T-helper 2 cell treated with Interferon-gamma antibody and Interleukin-4, amounts not matched to agents 5 μg/mL and 100 μg/mL, for 36 hours (primary cell): ENCODE measurements at regions not wholly inside any gene's neighbourhood (a gene's known extent, or its start where the extent isn't known, plus 50 kb on each side); places are given as distances from the start of the nearest gene placed in this dataset.
"Not testable (repeated sequence)": the region's sequence is repeated elsewhere in the genome, so short reads cannot be mapped to it uniquely, and the experiment has no call there.

Source experiments
- DNase-seq: peaks from one replicate; pipeline ENCODE4 v3.0.0; 2021; ENCODE audit warnings: low spot score
- H3K27ac Mint-ChIP-seq: one replicate; pipeline ENCODE4 v1.8.0; 2021; ENCODE audit warnings: mild to moderate bottlenecking, mixed read lengths
- H3K27me3 Mint-ChIP-seq: one replicate; pipeline ENCODE4 v1.8.0; 2021; ENCODE audit warnings: low read depth, mixed read lengths
- H3K36me3 Mint-ChIP-seq: one replicate; pipeline ENCODE4 v1.8.0; 2021; ENCODE audit warnings: low read depth, mixed read lengths
- H3K4me1 Mint-ChIP-seq: one replicate; pipeline ENCODE4 v1.8.0; 2021; ENCODE audit warnings: low read depth, mixed read lengths
- H3K4me3 Mint-ChIP-seq: one replicate; pipeline ENCODE4 v1.8.0; 2022; ENCODE audit warnings: mild to moderate bottlenecking, moderate library complexity, mixed read lengths
- H3K9me3 Mint-ChIP-seq: one replicate; pipeline ENCODE4 v1.8.0; 2021; ENCODE audit warnings: mixed read lengths

DNA sequence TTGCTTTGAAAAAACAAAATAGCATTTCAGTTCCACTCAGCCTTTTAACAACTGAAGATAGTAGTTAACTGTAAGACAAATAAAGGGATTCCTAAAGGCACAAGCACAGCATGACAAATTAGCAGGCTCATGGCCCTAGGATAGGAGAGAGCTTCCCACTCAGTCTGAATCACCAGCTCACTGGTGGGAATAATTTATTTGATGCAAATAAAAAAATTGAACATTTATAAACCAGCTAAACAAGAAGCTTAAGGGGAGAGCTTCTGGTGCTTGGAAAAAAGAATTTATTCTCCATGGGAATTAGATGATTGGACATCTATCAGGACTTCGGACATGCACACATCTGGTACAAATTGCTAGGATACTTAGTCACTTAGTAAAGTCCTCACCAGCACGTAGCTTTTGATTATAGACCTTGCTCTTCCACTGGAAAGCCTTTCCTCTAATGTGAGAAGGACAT is 294.1 kb upstream of the TNC start:
- no peaks in the 10 kb centered on the region for H3K36me3 Mint-ChIP-seq
- H3K4me3 Mint-ChIP-seq, result no peak overlapping the region
- DNase-seq, result no peak
- no peaks in the 10 kb centered on the region for H3K9me3 Mint-ChIP-seq
- no peak overlapping the region for H3K27ac Mint-ChIP-seq
- H3K27me3 Mint-ChIP-seq, result no peaks in the 10 kb centered on the region
- H3K4me1 Mint-ChIP-seq, result no peaks in the 10 kb centered on the region

DNA sequence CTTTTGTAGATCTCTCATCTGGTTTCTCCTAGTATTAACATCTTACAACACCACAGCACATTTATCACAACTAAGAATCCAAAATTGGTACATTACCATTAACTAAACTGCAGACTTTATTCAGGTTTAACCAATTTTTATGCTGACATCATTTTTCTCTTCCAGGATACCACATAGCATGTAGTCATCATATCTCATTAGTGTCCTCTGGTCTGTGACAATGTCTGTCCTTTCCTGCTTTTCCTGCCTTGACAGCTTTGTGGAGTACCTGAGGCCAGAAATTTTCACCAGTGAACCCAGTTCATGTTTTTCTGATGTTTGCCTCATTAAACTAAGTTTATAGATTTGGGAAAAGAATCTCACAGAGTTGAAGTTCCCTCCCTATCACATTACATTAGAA is 294.7 kb upstream of the TNC start:
- H3K9me3 Mint-ChIP-seq, result no peaks in the 10 kb centered on the region
- no peak overlapping the region for H3K27ac Mint-ChIP-seq
- H3K36me3 Mint-ChIP-seq, result no peaks in the 10 kb centered on the region
- no peaks in the 10 kb centered on the region for H3K4me1 Mint-ChIP-seq
- no peak overlapping the region for H3K4me3 Mint-ChIP-seq
- H3K27me3 Mint-ChIP-seq, result no peaks in the 10 kb centered on the region
- no peak for DNase-seq

DNA sequence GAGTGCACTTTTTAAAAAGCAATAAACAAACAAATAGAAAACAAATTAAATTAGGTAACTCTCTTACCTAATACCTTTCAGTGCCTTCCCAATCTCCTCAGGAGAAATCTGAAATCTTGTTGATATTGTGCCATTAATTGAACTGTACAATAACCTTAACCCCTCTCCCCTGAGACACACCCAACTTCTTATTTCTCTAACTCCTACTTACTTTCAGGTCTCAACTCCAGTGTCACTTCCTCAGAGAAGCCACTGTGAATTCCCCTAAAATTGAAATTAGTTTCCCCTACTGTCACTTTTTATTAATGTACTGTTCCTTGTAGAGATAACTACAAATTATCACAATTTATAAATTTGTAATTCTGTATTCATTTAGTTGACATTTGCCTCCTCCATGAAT is 295.3 kb upstream of the TNC start:
- Mint-ChIP-seq H3K27ac (no peak overlapping the region), H3K4me3 (no peak overlapping the region), H3K27me3 (no peaks in the 10 kb centered on the region), H3K4me1 (no peaks in the 10 kb centered on the region), H3K36me3 (no peaks in the 10 kb centered on the region), H3K9me3 (no peaks in the 10 kb centered on the region)
- DNase-seq, result no peak

DNA sequence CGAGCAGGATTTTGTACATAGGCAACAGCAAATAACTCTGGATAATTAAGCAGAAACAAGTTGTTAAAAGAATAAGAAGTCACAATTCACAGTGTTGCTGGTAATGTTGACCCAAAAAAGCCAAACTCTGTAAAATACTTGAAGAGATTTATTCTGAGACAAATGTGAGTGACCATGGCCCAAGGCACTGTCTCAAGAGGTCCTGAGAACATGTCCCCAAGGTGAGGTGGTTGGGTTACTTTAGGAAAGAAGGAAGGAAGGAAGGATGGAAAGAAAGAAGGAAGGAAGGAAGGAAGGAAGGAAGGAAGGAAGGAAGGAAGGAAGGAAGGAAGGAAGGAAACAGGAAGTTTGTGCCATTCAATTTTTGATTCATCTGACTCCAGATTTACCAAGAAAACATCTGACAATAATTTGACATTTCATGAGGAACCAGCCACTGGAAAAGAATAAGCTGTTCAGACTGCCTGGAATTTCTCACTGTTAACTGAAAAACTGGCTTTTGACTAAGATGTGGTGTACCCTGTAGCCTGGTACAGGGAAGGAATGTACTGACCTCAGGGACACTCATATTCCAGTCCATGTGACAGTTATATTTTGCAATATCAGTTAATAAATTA is 295.9 kb upstream of the TNC start:
- Mint-ChIP-seq H3K9me3 (no peaks in the 10 kb centered on the region), H3K4me3 (no peak overlapping the region), H3K27ac (no peak overlapping the region), H3K36me3 (no peaks in the 10 kb centered on the region), H3K4me1 (no peaks in the 10 kb centered on the region), H3K27me3 (no peaks in the 10 kb centered on the region)
- no peak for DNase-seq

DNA sequence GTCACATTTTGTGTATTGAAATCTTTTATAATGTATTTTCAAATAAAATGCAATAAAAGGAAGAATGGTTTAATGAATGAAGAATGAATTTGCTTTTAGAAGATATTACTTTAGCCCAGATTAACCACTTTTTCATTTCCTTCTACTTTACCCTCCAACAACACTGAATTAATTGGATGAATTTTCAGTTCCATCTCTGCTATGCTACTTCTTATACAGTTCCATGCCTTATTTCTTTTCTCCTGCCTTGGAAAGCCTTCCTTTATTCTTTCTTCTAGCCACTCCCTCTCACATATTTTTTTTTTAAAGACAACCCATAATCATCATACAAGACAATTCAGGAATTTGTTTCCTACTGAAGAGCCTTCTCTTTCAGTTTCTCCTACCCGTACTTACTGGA is 296.6 kb upstream of the TNC start:
- Mint-ChIP-seq H3K4me1 (no peaks in the 10 kb centered on the region), H3K9me3 (no peaks in the 10 kb centered on the region), H3K27ac (no peak overlapping the region), H3K4me3 (no peak overlapping the region), H3K27me3 (no peaks in the 10 kb centered on the region), H3K36me3 (no peaks in the 10 kb centered on the region)
- DNase-seq, result no peak

DNA sequence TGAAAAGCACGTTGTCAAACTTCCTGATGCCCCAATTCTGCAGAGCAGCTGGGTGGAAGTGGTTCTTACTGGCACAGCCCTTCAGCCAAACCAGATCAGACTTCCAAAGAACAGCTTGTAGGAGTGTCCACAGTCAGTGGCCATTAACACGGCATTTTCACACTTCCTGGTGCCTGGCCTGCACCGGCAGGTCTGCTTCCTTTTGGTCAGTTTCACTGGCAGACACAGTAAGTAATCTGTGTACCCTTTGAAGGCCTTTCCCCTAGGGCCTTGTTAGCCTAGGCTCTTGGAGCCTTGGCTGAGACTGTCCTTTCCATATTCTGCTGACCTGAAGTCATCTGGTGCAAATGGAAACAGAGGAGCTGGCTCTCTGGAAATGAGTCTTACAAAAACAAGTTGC is 297.5 kb upstream of the TNC start:
- Mint-ChIP-seq H3K27ac (no peak overlapping the region), H3K27me3 (no peaks in the 10 kb centered on the region)

DNA sequence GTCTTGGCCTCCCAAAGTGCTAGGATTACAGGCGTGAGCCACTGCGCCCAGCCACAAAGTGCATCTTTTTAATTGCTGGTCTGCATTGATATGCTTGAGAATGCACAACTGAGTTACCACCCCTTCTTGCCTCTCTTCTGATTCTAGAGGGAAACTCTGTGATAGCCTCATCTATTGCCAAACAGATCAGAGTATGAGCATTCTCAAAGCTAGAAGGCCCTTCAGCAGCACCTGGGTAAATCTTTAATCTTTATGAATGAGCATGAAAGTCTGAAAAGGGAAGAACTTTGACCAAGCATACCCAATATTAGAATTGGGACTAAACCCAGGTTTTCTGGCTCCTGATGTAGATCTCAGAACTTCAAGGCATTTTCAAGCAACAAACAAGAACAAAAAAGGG is 298.3 kb upstream of the TNC start:
- Mint-ChIP-seq H3K27me3 (no peaks in the 10 kb centered on the region), H3K4me1 (no peaks in the 10 kb centered on the region), H3K4me3 (no peak overlapping the region), H3K9me3 (peaks cover 4% of the 10 kb centered on the region), H3K36me3 (no peaks in the 10 kb centered on the region), H3K27ac (no peak overlapping the region)
- no peak for DNase-seq

More for the DNA sequence above, 297.5 kb upstream of the TNC start:
- Mint-ChIP-seq H3K9me3 (peaks cover under 1% of the 10 kb centered on the region), H3K36me3 (no peaks in the 10 kb centered on the region), H3K4me3 (no peak overlapping the region), H3K4me1 (no peaks in the 10 kb centered on the region)
- no peak for DNase-seq

DNA sequence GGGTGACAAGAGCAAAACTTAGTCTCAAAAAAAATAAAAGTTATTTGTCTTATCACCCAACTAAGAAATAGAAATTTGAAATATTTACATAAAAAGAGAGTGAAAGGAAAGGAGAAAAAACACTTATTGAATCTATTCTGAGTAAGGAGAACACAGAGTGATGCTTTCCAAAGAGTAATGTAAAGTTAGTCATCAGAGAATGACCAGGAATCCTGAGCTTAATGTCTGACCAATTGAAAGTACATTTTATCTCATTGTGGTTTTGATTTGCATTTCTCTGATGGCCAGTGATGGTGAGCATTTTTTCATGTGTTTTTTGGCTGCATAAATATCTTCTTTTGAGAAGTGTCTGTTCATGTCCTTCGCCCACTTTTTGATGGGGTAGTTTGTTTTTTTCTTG is 300.2 kb upstream of the TNC start:
- H3K4me1 Mint-ChIP-seq, H3K9me3 Mint-ChIP-seq, H3K27ac Mint-ChIP-seq, H3K36me3 Mint-ChIP-seq, H3K4me3 Mint-ChIP-seq, H3K27me3 Mint-ChIP-seq, DNase-seq: not testable (repeated sequence)

DNA sequence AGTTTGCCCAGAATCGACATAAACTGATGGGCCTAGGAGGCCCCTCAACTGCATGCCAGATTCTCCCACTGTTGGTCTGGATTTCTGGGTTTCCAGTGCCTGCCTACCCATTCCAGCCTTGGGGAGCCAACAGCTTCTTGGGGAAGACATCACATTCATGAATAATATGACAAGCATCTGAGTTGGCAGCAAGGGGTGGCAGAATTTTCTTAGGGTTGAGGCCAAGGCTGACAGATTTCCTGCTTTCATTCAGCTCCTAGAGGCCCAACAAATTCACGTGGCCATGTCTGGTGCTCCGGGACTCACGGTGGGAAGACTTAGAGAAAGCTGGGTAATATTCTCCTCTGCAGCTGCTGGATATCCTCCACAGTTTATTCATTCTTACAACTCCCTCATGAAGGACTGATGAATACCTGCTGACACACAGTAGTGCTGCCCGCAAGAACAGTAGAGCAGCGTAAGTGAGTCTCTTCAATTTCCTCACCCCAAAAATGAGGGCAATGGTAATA is 305.0 kb upstream of the TNC start:
- Mint-ChIP-seq H3K27ac (no peak overlapping the region), H3K9me3 (peaks cover 13% of the 10 kb centered on the region), H3K4me3 (no peak overlapping the region), H3K36me3 (no peaks in the 10 kb centered on the region), H3K4me1 (no peaks in the 10 kb centered on the region), H3K27me3 (no peaks in the 10 kb centered on the region)
- no peak for DNase-seq

DNA sequence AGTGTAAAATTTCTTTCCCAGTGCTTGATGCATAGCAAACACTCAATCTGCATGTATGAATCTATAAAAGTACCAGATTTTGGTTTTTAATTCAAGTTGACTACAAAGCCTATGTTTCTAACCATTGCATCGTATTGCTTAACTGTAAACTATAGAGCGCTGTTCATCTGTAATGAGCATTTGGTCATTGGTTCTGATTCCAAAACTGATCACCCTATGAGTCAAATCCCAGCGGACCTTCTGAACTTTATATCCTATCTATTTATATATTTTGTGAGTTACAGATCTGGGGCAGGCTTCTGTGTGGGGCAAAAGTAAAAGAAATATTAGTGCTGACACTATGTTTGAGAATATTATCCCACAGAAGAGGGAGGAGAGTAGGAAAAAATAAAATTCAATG is 305.7 kb upstream of the TNC start:
- no peak for DNase-seq
- H3K36me3 Mint-ChIP-seq, result no peaks in the 10 kb centered on the region
- H3K4me1 Mint-ChIP-seq, result no peaks in the 10 kb centered on the region
- H3K27me3 Mint-ChIP-seq, result no peaks in the 10 kb centered on the region
- peaks cover 13% of the 10 kb centered on the region for H3K9me3 Mint-ChIP-seq
- H3K4me3 Mint-ChIP-seq, result no peak overlapping the region
- H3K27ac Mint-ChIP-seq, result no peak overlapping the region

DNA sequence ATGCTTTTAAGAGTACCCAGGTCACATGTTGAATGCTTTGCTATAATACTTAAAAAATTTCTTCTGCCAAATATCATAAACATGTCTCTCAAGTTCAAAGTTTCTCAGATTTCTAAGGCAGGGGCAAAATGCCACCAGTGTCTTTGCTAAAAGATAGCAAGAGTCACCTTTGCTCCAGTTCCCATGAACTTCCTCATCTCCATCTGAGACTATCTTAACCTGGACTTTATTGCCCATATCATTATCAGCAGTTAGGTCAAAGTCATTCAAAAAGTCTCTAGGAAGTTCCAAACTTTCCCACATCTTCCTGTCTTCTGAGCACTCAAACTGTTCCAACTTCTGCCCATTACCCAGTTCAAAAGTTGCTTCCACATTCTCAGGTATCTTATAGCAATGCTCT is 307.6 kb upstream of the TNC start:
- Mint-ChIP-seq H3K36me3 (no peaks in the 10 kb centered on the region), H3K4me1 (no peaks in the 10 kb centered on the region), H3K27ac (no peak overlapping the region), H3K27me3 (no peaks in the 10 kb centered on the region), H3K4me3 (no peak overlapping the region), H3K9me3 (peaks cover 12% of the 10 kb centered on the region)
- DNase-seq, result no peak

DNA sequence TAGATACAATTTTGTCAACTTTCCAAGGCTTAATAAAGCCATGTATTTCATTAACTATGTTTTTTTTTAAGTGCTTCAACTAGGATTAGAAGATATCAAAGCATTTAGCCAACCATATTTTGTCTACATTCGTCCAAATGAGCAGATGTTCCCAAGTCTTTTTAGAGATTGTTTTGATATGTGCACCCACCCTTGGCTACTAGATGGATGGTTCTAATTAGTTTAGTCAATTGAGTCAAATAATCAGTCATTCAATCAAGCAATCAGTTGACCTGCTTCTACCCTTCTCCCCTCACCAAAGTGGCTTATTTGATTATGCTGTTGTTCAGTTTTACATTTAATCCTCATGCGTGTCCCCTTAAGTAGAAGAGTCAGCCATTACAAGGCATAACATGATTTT is 319.5 kb upstream of the TNC start:
- no peaks in the 10 kb centered on the region for H3K36me3 Mint-ChIP-seq
- H3K27ac Mint-ChIP-seq, result no peak overlapping the region
- no peaks in the 10 kb centered on the region for H3K27me3 Mint-ChIP-seq
- DNase-seq, result no peak
- H3K4me1 Mint-ChIP-seq, result no peaks in the 10 kb centered on the region
- no peak overlapping the region for H3K4me3 Mint-ChIP-seq
- H3K9me3 Mint-ChIP-seq, result no peaks in the 10 kb centered on the region

DNA sequence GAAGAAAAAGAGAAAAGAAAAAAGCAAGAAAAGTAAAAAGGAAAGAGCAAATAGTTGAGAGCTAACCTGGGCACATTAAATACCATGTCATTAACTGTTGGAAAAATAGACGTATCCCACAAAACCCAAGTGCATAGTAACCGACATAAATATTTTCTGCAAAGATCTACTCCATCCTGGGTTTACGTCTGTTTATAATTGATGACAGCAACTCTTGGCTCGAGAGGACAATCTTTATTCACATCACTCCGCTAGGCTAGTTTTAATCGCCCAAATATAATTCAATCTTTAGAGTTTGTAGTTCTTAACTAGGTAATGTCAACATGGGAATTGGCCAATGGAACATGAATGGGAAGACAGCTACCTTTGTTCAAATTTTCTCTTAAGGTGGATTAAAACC is 321.7 kb upstream of the TNC start:
- Mint-ChIP-seq H3K9me3 (no peaks in the 10 kb centered on the region), H3K27me3 (no peaks in the 10 kb centered on the region), H3K27ac (no peak overlapping the region), H3K4me1 (no peaks in the 10 kb centered on the region), H3K36me3 (no peaks in the 10 kb centered on the region), H3K4me3 (no peak overlapping the region)
- no peak for DNase-seq

DNA sequence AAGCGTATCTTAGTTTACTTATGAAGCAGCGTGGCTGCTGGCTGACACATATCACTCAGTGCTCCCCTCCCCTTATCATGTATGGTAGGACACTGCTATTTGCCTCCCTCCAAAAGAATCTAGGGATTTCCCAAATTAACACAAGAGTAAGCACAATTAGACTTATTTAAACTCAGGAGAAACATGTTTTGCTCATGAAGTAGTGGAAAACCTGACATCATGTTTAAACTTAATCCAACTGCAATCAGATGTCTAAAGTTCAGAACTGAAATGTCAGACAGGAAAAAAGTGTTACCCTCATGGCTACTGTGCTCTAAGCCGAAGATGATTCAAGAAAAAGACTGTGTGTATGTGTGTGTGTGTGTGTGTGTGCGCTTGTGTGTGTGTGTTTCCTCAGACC is 324.1 kb upstream of the TNC start:
- no peak overlapping the region for H3K4me3 Mint-ChIP-seq
- H3K4me1 Mint-ChIP-seq, result no peaks in the 10 kb centered on the region
- DNase-seq, result no peak
- no peaks in the 10 kb centered on the region for H3K27me3 Mint-ChIP-seq
- H3K9me3 Mint-ChIP-seq, result no peaks in the 10 kb centered on the region
- H3K27ac Mint-ChIP-seq, result no peak overlapping the region
- H3K36me3 Mint-ChIP-seq, result no peaks in the 10 kb centered on the region

DNA sequence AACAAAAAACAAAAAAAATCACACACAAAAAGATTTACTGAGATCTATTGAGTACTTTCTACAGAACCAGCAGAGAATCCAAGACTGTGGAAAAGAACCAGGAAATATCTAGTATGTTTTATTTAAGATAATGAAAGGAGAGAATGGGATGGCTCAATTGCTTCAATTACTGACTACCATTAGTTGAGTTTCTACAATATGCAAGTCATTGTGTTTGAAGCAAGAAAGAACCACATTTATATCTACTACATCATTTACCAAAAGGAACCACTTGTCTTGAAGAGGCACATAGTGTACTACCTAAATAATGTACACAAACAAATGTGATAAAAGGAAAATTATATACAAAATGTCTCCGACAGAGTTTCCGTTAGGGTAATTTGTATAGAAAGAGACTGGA is 325.9 kb upstream of the TNC start:
- H3K36me3 Mint-ChIP-seq, result no peaks in the 10 kb centered on the region
- DNase-seq, result no peak
- no peaks in the 10 kb centered on the region for H3K27me3 Mint-ChIP-seq
- no peaks in the 10 kb centered on the region for H3K4me1 Mint-ChIP-seq
- H3K9me3 Mint-ChIP-seq, result no peaks in the 10 kb centered on the region
- no peak overlapping the region for H3K27ac Mint-ChIP-seq
- H3K4me3 Mint-ChIP-seq, result no peak overlapping the region
